ENCODE measurements at regions not wholly inside any gene's neighbourhood (a gene's known extent, or its start where the extent isn't known, plus 50 kb on each side); places are given as distances from the start of the nearest gene placed in this dataset.
A peak's percentile ranks its signal among the peaks of the same experiment; 100 is the strongest.

GRCh38 chr6:144580039-144580438, 294.9 kb downstream of the UTRN start:
- Histone ChIP-seq H3K4me1 (no peaks in the 10 kb centered on the region), H3K27ac (no peak overlapping the region), H3K4me3 (no peak overlapping the region), H3K36me3 (no peaks in the 10 kb centered on the region), H3K9me3 (no peaks in the 10 kb centered on the region), H3K9ac (ENCODE audit: low read depth in 2 of 2, low read length in 2 of 2) (no peak overlapping the region), H3K27me3 (no peaks in the 10 kb centered on the region)
- no peak for TF ChIP-seq CTCF (IDR thresholded peaks at IDR 0.05)
- intact Hi-C loops (cut with DNase I), result loop anchor here (5.0 to 10.0 kb wide), 5 partner anchors 195 to 1055 kb away; no protein-coding TSS in a partner anchor
- no peak for DNase-seq

GRCh38 chr6:144580771-144581170, 295.6 kb downstream of the UTRN start:
- Histone ChIP-seq H3K4me3 (no peak overlapping the region), H3K9me3 (no peaks in the 10 kb centered on the region), H3K27ac (no peak overlapping the region), H3K27me3 (no peaks in the 10 kb centered on the region), H3K4me1 (no peaks in the 10 kb centered on the region), H3K9ac (ENCODE audit: low read depth in 2 of 2, low read length in 2 of 2) (no peak overlapping the region), H3K36me3 (no peaks in the 10 kb centered on the region)
- TF ChIP-seq CTCF (IDR thresholded peaks at IDR 0.05), result no peak
- intact Hi-C loops (cut with DNase I), result loop anchor here (5.0 to 10.0 kb wide), 5 partner anchors 194 to 1054 kb away; no protein-coding TSS in a partner anchor
- DNase-seq, result no peak

- Histone ChIP-seq H3K9me3 (no peaks in the 10 kb centered on the region), H3K27me3 (no peaks in the 10 kb centered on the region), H3K9ac (ENCODE audit: low read depth in 2 of 2, low read length in 2 of 2) (no peak overlapping the region), H3K27ac (no peak overlapping the region), H3K36me3 (no peaks in the 10 kb centered on the region), H3K4me1 (no peaks in the 10 kb centered on the region), H3K4me3 (no peak overlapping the region)
- peak; percentile 49 for TF ChIP-seq CTCF (IDR thresholded peaks at IDR 0.05)
- DNase-seq, result peak; percentile 32
- intact Hi-C loops (cut with DNase I), result loop anchor here (5.0 to 10.0 kb wide), 5 partner anchors 193 to 1053 kb away; no protein-coding TSS in a partner anchor
Measured at GRCh38 chr6:144581812-144582537, 296.8 kb downstream of the UTRN start.

- intact Hi-C loops (cut with DNase I), result loop anchor here (5.0 to 10.0 kb wide), 5 partner anchors 192 to 1052 kb away; no protein-coding TSS in a partner anchor
- Histone ChIP-seq H3K27me3 (no peaks in the 10 kb centered on the region), H3K27ac (no peak overlapping the region), H3K9ac (ENCODE audit: low read depth in 2 of 2, low read length in 2 of 2) (no peak overlapping the region), H3K9me3 (no peaks in the 10 kb centered on the region), H3K36me3 (no peaks in the 10 kb centered on the region), H3K4me1 (no peaks in the 10 kb centered on the region), H3K4me3 (peak overlapping the region; percentile 11)
- peak; percentile 35 for DNase-seq
- no peak for TF ChIP-seq CTCF (IDR thresholded peaks at IDR 0.05)
Measured at GRCh38 chr6:144582939-144583613, 297.9 kb downstream of the UTRN start.

GRCh38 chr6:144583614-144583954, 298.4 kb downstream of the UTRN start:
- intact Hi-C loops (cut with DNase I), result loop anchor here (5.0 to 10.0 kb wide), 5 partner anchors 191 to 1051 kb away; no protein-coding TSS in a partner anchor
- H3K4me3 ChIP-seq, result peak overlapping the region; percentile 11
- H3K9ac ChIP-seq (ENCODE audit: low read depth in 2 of 2, low read length in 2 of 2), result no peak overlapping the region
- TF ChIP-seq CTCF (IDR thresholded peaks at IDR 0.05), result no peak
- H3K27me3 ChIP-seq, result no peaks in the 10 kb centered on the region
- DNase-seq, result no peak
- no peak overlapping the region for H3K27ac ChIP-seq
- H3K9me3 ChIP-seq, result no peaks in the 10 kb centered on the region
- no peaks in the 10 kb centered on the region for H3K36me3 ChIP-seq
- H3K4me1 ChIP-seq, result no peaks in the 10 kb centered on the region
